ENCODE measurements at regions not wholly inside any gene's neighbourhood (a gene's known extent, or its start where the extent isn't known, plus 50 kb on each side); places are given as distances from the start of the nearest gene placed in this dataset.

DNA sequence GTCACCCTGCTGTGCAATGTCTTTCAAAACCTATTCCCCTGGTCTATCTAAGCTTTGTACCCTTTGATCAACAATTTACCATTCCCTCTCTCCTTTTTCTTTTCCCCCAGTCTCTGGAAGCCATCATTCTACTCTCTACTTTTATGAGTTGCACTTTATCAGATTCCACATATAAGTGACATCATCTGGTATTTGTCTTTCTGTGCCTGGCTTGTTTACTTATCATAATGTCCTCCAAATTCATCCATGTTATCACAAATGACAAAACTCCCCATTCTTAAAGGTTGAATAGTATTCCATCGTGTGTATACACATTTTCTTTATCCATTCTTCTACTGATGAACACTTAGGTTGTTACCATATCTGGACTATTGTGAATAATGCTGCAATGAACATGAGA lies 344.2 kb upstream of the CCNH start:
- Histone ChIP-seq H3K36me3 (ENCODE audit: control insufficient read depth, insufficient read depth, low read length) (no peaks in the 10 kb centered on the region), H3K4me3 (ENCODE audit: low read depth in 2 of 2, low read length in 2 of 2) (no peak overlapping the region), H3K9me3 (ENCODE audit: control insufficient read depth, insufficient read depth, low read depth, low read length) (no peaks in the 10 kb centered on the region), H3K27me3 (ENCODE audit: control insufficient read depth, insufficient read depth, low read length) (no peaks in the 10 kb centered on the region), H3K4me1 (ENCODE audit: control insufficient read depth, insufficient read depth, low read length) (no peaks in the 10 kb centered on the region), H3K27ac (ENCODE audit: low read length) (no peak overlapping the region)
- in situ Hi-C loops (cut with HindIII; ENCODE audit: low pct_unique_long_range_greater_than_20kb, low sequenced_read_pairs) (loop anchor here (25.0 kb wide), 1 partner anchor 930 kb away; no protein-coding TSS in a partner anchor), intact Hi-C loops (cut with micrococcal nuclease; ENCODE audit: unreplicated experiment) (no loop called here)
- CTCF ChIA-PET = no interaction called here
- POLR2A ChIA-PET = no interaction called here
- ATAC-seq (no peak), DNase-seq (ENCODE audit: low read depth, low spot score) (no peak)
- no peak for TF ChIP-seq POLR2AphosphoS5 (IDR thresholded peaks at IDR 0.05; ENCODE audit: low read depth, low read length)
- no peak for TF ChIP-seq SIN3A (IDR thresholded peaks at IDR 0.05; ENCODE audit: borderline replicate concordance, insufficient read depth, low read depth, low read length)
- TF ChIP-seq, protein P1, sequence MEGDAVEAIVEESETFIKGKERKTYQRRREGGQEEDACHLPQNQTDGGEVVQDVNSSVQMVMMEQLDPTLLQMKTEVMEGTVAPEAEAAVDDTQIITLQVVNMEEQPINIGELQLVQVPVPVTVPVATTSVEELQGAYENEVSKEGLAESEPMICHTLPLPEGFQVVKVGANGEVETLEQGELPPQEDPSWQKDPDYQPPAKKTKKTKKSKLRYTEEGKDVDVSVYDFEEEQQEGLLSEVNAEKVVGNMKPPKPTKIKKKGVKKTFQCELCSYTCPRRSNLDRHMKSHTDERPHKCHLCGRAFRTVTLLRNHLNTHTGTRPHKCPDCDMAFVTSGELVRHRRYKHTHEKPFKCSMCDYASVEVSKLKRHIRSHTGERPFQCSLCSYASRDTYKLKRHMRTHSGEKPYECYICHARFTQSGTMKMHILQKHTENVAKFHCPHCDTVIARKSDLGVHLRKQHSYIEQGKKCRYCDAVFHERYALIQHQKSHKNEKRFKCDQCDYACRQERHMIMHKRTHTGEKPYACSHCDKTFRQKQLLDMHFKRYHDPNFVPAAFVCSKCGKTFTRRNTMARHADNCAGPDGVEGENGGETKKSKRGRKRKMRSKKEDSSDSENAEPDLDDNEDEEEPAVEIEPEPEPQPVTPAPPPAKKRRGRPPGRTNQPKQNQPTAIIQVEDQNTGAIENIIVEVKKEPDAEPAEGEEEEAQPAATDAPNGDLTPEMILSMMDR (IDR thresholded peaks at IDR 0.05) = no peak
- no peak for TF ChIP-seq REST (IDR thresholded peaks at IDR 0.05; ENCODE audit: insufficient read depth in 1 of 2, low read depth in 2 of 2, low read length in 1 of 2)
- no peak for TF ChIP-seq TCF7L2 (IDR thresholded peaks at IDR 0.05; ENCODE audit: low read depth, low read length)
- no TSS peak for BruUV-seq (replicated peaks)

DNA sequence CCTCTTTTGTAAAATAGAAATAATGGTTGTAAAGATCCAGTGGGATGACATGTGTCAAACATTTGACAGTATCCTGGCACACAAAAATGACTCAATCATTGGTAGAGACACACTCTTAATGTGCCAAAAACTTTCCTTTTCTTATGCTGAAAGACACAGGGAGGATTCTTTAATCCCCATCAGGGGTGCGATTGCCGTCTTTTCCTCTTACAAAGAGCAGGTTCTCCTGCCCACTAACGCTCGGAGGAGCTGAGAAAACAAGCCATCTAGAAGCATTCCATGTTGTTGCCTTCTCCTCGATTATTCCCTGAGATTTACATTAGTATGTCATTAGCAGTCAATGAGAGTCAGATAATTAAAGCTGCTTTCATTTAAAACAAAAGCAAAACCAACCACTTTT lies 342.6 kb upstream of the CCNH start:
- ChIA-PET POLR2A (no interaction called here), CTCF (no interaction called here)
- Histone ChIP-seq H3K27ac (ENCODE audit: low read length) (no peak overlapping the region), H3K9me3 (ENCODE audit: control insufficient read depth, insufficient read depth, low read depth, low read length) (no peaks in the 10 kb centered on the region), H3K36me3 (ENCODE audit: control insufficient read depth, insufficient read depth, low read length) (no peaks in the 10 kb centered on the region), H3K4me1 (ENCODE audit: control insufficient read depth, insufficient read depth, low read length) (no peaks in the 10 kb centered on the region), H3K27me3 (ENCODE audit: control insufficient read depth, insufficient read depth, low read length) (no peaks in the 10 kb centered on the region), H3K4me3 (ENCODE audit: low read depth in 2 of 2, low read length in 2 of 2) (no peak overlapping the region)
- no peak for TF ChIP-seq POLR2AphosphoS5 (IDR thresholded peaks at IDR 0.05; ENCODE audit: low read depth, low read length)
- TF ChIP-seq SIN3A (IDR thresholded peaks at IDR 0.05; ENCODE audit: borderline replicate concordance, insufficient read depth, low read depth, low read length) = no peak
- TF ChIP-seq REST (IDR thresholded peaks at IDR 0.05; ENCODE audit: insufficient read depth in 1 of 2, low read depth in 2 of 2, low read length in 1 of 2) = no peak
- TF ChIP-seq, protein P1 (IDR thresholded peaks at IDR 0.05) = no peak
- TF ChIP-seq TCF7L2 (IDR thresholded peaks at IDR 0.05; ENCODE audit: low read depth, low read length) = no peak
- in situ Hi-C loops (cut with HindIII; ENCODE audit: low pct_unique_long_range_greater_than_20kb, low sequenced_read_pairs) = loop anchor here (25.0 kb wide), 1 partner anchor 932 kb away; no protein-coding TSS in a partner anchor
- DNase-seq (ENCODE audit: low read depth, low spot score) = no peak
- intact Hi-C loops (cut with micrococcal nuclease; ENCODE audit: unreplicated experiment) = no loop called here
- no TSS peak for BruUV-seq (replicated peaks)
- no peak for ATAC-seq

Measured in Panc1 (cell line).